ENCODE measurements at regions not wholly inside any gene's neighbourhood (a gene's known extent, or its start where the extent isn't known, plus 50 kb on each side); places are given as distances from the start of the nearest gene placed in this dataset.

GRCh38 chr1:232489256-232489655, 140.7 kb downstream of the SIPA1L2 start:
- no peaks in the 10 kb centered on the region for H4K20me1 ChIP-seq (ENCODE audit: insufficient read depth)

DNA sequence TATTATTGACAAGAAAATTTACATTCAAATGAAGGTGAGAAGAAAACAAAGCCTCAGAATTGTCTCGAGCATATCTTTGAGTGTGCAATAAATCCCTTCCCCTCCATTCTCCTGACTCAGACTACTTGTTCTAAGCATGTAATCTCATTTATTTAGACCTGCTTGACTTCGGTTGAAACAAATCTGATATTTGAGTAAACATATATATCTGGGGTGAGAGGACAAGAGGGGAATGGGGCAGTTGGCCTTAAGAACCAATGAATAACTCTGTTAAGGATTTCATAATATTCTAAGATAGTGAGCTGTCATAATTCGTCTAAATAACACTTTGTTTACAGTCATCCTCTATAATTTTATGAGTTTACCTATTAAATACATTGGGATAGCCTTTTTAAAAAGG, 142.7 kb downstream of the SIPA1L2 start:
- Histone ChIP-seq H3K36me3 (ENCODE audit: insufficient read depth, low read length) (no peaks in the 10 kb centered on the region), H3F3A (ENCODE audit: insufficient read depth, low read length, poor library complexity, severe bottlenecking) (peaks cover 3% of the 10 kb centered on the region), H3K4me3 (ENCODE audit: low read length) (no peak overlapping the region), H3K9me2 (ENCODE audit: insufficient read depth, low read length) (no peaks in the 10 kb centered on the region), H3K27ac (ENCODE audit: low read length) (no peak overlapping the region), H3K27me3 (ENCODE audit: insufficient read depth, low read depth, low read length) (no peaks in the 10 kb centered on the region), H4K20me1 (ENCODE audit: insufficient read depth) (no peaks in the 10 kb centered on the region), H3K9me3 (ENCODE audit: low read length) (no peaks in the 10 kb centered on the region), H3K79me2 (replicated peaks; ENCODE audit: insufficient read depth, low read length) (no peaks in the 10 kb centered on the region), H3K9ac (ENCODE audit: low read length) (no peak overlapping the region), H2AFZ (ENCODE audit: low read depth, low read length) (no peak overlapping the region), H3K4me2 (ENCODE audit: low read length) (no peak overlapping the region)
- TF ChIP-seq RAD21 (conservative IDR thresholded peaks at IDR 0.05) (no peak), MXI1 (conservative IDR thresholded peaks at IDR 0.05; ENCODE audit: poor library complexity, severe bottlenecking) (no peak), TAF1 (IDR thresholded peaks at IDR 0.05; ENCODE audit: low read depth) (no peak), POLR2AphosphoS5 (IDR thresholded peaks at IDR 0.05) (no peak), EZH2 (IDR thresholded peaks at IDR 0.05; ENCODE audit: borderline replicate concordance, insufficient read depth, low read length, poor library complexity, severe bottlenecking) (no peak), EP300 (conservative IDR thresholded peaks at IDR 0.05; ENCODE audit: poor library complexity, severe bottlenecking) (no peak), SMC3 (conservative IDR thresholded peaks at IDR 0.05; ENCODE audit: poor library complexity) (no peak)
- TF ChIP-seq, protein P1, sequence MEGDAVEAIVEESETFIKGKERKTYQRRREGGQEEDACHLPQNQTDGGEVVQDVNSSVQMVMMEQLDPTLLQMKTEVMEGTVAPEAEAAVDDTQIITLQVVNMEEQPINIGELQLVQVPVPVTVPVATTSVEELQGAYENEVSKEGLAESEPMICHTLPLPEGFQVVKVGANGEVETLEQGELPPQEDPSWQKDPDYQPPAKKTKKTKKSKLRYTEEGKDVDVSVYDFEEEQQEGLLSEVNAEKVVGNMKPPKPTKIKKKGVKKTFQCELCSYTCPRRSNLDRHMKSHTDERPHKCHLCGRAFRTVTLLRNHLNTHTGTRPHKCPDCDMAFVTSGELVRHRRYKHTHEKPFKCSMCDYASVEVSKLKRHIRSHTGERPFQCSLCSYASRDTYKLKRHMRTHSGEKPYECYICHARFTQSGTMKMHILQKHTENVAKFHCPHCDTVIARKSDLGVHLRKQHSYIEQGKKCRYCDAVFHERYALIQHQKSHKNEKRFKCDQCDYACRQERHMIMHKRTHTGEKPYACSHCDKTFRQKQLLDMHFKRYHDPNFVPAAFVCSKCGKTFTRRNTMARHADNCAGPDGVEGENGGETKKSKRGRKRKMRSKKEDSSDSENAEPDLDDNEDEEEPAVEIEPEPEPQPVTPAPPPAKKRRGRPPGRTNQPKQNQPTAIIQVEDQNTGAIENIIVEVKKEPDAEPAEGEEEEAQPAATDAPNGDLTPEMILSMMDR (IDR thresholded peaks at IDR 0.05; ENCODE audit: poor library complexity, severe bottlenecking) = no peak
- TF ChIP-seq, protein P2, sequence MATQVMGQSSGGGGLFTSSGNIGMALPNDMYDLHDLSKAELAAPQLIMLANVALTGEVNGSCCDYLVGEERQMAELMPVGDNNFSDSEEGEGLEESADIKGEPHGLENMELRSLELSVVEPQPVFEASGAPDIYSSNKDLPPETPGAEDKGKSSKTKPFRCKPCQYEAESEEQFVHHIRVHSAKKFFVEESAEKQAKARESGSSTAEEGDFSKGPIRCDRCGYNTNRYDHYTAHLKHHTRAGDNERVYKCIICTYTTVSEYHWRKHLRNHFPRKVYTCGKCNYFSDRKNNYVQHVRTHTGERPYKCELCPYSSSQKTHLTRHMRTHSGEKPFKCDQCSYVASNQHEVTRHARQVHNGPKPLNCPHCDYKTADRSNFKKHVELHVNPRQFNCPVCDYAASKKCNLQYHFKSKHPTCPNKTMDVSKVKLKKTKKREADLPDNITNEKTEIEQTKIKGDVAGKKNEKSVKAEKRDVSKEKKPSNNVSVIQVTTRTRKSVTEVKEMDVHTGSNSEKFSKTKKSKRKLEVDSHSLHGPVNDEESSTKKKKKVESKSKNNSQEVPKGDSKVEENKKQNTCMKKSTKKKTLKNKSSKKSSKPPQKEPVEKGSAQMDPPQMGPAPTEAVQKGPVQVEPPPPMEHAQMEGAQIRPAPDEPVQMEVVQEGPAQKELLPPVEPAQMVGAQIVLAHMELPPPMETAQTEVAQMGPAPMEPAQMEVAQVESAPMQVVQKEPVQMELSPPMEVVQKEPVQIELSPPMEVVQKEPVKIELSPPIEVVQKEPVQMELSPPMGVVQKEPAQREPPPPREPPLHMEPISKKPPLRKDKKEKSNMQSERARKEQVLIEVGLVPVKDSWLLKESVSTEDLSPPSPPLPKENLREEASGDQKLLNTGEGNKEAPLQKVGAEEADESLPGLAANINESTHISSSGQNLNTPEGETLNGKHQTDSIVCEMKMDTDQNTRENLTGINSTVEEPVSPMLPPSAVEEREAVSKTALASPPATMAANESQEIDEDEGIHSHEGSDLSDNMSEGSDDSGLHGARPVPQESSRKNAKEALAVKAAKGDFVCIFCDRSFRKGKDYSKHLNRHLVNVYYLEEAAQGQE (IDR thresholded peaks at IDR 0.05; ENCODE audit: borderline replicate concordance) = no peak

More at GRCh38 chr1:232489256-232489655, 140.7 kb downstream of the SIPA1L2 start:
- H3K4me2 ChIP-seq (ENCODE audit: low read length) = no peak overlapping the region
- H3K4me3 ChIP-seq (ENCODE audit: low read length) = no peak overlapping the region
- H3K9me3 ChIP-seq (ENCODE audit: low read length) = no peaks in the 10 kb centered on the region
- TF ChIP-seq, protein P2 (IDR thresholded peaks at IDR 0.05; ENCODE audit: borderline replicate concordance) = no peak
- TF ChIP-seq EP300 (conservative IDR thresholded peaks at IDR 0.05; ENCODE audit: poor library complexity, severe bottlenecking) (no peak), RAD21 (conservative IDR thresholded peaks at IDR 0.05) (no peak), MXI1 (conservative IDR thresholded peaks at IDR 0.05; ENCODE audit: poor library complexity, severe bottlenecking) (no peak), EZH2 (IDR thresholded peaks at IDR 0.05; ENCODE audit: borderline replicate concordance, insufficient read depth, low read length, poor library complexity, severe bottlenecking) (no peak), TAF1 (IDR thresholded peaks at IDR 0.05; ENCODE audit: low read depth) (no peak), POLR2AphosphoS5 (IDR thresholded peaks at IDR 0.05) (no peak), SMC3 (conservative IDR thresholded peaks at IDR 0.05; ENCODE audit: poor library complexity) (no peak)
- TF ChIP-seq, protein P1 (IDR thresholded peaks at IDR 0.05; ENCODE audit: poor library complexity, severe bottlenecking) = no peak
- no peaks in the 10 kb centered on the region for H3K79me2 ChIP-seq (replicated peaks; ENCODE audit: insufficient read depth, low read length)
- H3K36me3 ChIP-seq (ENCODE audit: insufficient read depth, low read length) = no peaks in the 10 kb centered on the region
- H3K9me2 ChIP-seq (ENCODE audit: insufficient read depth, low read length) = no peaks in the 10 kb centered on the region
- H3K27ac ChIP-seq (ENCODE audit: low read length) = no peak overlapping the region
- peaks cover 2% of the 10 kb centered on the region for H3F3A ChIP-seq (ENCODE audit: insufficient read depth, low read length, poor library complexity, severe bottlenecking)
- H2AFZ ChIP-seq (ENCODE audit: low read depth, low read length) = no peak overlapping the region
- H3K27me3 ChIP-seq (ENCODE audit: insufficient read depth, low read depth, low read length) = no peaks in the 10 kb centered on the region
- no peak overlapping the region for H3K9ac ChIP-seq (ENCODE audit: low read length)
